HepG2 (cell line): ENCODE measurements at regions not wholly inside any gene's neighbourhood (a gene's known extent, or its start where the extent isn't known, plus 50 kb on each side); places are given as distances from the start of the nearest gene placed in this dataset.

Experiments used
- ATAC-seq: fragments of 200-7000 bp; cut with Tn5 transposase; 3 replicates; pipeline ENCODE4 v1.9.1; 2020; ENCODE audit warnings: mild to moderate bottlenecking, moderate library complexity
- BruUV-seq: library from RNA; stranded (reverse); fragments of 400-500 nt; replicated peaks from 2 replicates; lab custom pipeline; 2021; lab: Mats Ljungman, UMichigan
- CTCF ChIA-PET: fragments of 300-600 bp; formaldehyde crosslinking; extraction: SDS; loops from one replicate; lab custom pipeline; 2021; ENCODE audit warnings: low total read pairs, inconsistent platforms, low intra/inter-chr PET ratio; lab: Yijun Ruan, JAX
- POLR2A ChIA-PET: fragments of 350-600 bp; sonication (Branson Sonifier 250); formaldehyde crosslinking; loops from one replicate; lab custom pipeline; 2020; ENCODE audit warnings: antibody characterized with exemption, inconsistent platforms; lab: Yijun Ruan, JAX
- DNase-seq: peaks from one replicate; pipeline ENCODE4 v3.0.0-alpha.2; 2015; ENCODE audit warnings: low spot score
- FAIRE-seq: peaks from 3 replicates; lab custom pipeline; 2011; peaks lifted over from hg19 to GRCh38; lab: Jason Lieb, UNC
- H2AFZ ChIP-seq: one replicate; pipeline ENCODE4 v1.6.1; 2011; ENCODE audit warnings: low read length, inconsistent platforms
- H3K27ac ChIP-seq: fragments of 300-600 bp; 3 replicates; pipeline ENCODE4 v1.8.0; 2011; ENCODE audit warnings: mixed run types, mild to moderate bottlenecking, mixed read lengths, low read length, inconsistent platforms; ENCODE audit not compliant: insufficient read depth; ENCODE audit errors: extremely low read length
- H3K27me3 ChIP-seq, 2 experiments: fragments of 200-600 bp in 1 of 2; 2 replicates in 1 of 2; 3 replicates in 1 of 2; pipeline versions ENCODE4 v1.6.0 to v1.8.0; 2011; ENCODE audit warnings: low read length in 2 of 2, mild to moderate bottlenecking in 2 of 2, moderate library complexity in 2 of 2, inconsistent platforms in 1 of 2; ENCODE audit not compliant: insufficient read depth in 2 of 2, control insufficient read depth in 1 of 2
- H3K36me3 ChIP-seq, 2 experiments: fragments of 200-600 bp in 1 of 2; replicated peaks in 1 of 2; 2 replicates in 1 of 2; 3 replicates in 1 of 2; pipeline versions ENCODE4 v1.5.1 to v1.8.0; 2011; ENCODE audit warnings: low read length in 2 of 2, inconsistent platforms in 1 of 2; ENCODE audit not compliant: insufficient read depth in 2 of 2, control insufficient read depth in 1 of 2
- H3K4me1 ChIP-seq: 2 replicates; pipeline ENCODE4 v1.5.1; 2012; ENCODE audit warnings: low read length, inconsistent platforms; ENCODE audit not compliant: insufficient read depth
- H3K4me2 ChIP-seq: 2 replicates; pipeline ENCODE4 v1.6.0; 2011; ENCODE audit warnings: low read depth, low read length, inconsistent platforms
- H3K4me3 ChIP-seq, 3 experiments: fragments of 200-600 bp in 1 of 3; sonication (generic), shearing (Covaris generic) in 1 of 3; replicated peaks in 1 of 3; 2 replicates each; pipeline ENCODE4 v1.5.1; 2011 to 2016; ENCODE audit warnings: low read length in 3 of 3, inconsistent platforms in 2 of 3, low read depth in 2 of 3, mild to moderate bottlenecking in 2 of 3, control low read depth in 1 of 3, mixed read lengths in 1 of 3; ENCODE audit not compliant: insufficient read depth in 1 of 3
- H3K79me2 ChIP-seq: one replicate; pipeline ENCODE4 v1.6.1; 2011; ENCODE audit warnings: low read length, inconsistent platforms; ENCODE audit not compliant: insufficient read depth
- H3K9ac ChIP-seq: 2 replicates; pipeline ENCODE4 v1.6.0; 2011; ENCODE audit warnings: mild to moderate bottlenecking, low read depth, low read length, inconsistent platforms; ENCODE audit not compliant: insufficient read depth
- H3K9me3 ChIP-seq: 2 replicates; pipeline ENCODE4 v1.5.1; 2012; ENCODE audit warnings: mild to moderate bottlenecking, low read length
- H4K20me1 ChIP-seq: 2 replicates; pipeline ENCODE4 v1.6.0; 2011; ENCODE audit warnings: inconsistent platforms, mild to moderate bottlenecking, low read length, moderate library complexity; ENCODE audit not compliant: insufficient read depth
- ARID3A ChIP-seq: IDR thresholded peaks from 2 replicates; pipeline ENCODE4 v1.6.1; 2012; ENCODE audit warnings: low read depth, low read length, improper control_type of control experiment
- FOSL1 ChIP-seq: sonication (generic); formaldehyde crosslinking; IDR thresholded peaks from 2 replicates; pipeline ENCODE4 v1.9.0; 2021; ENCODE audit warnings: missing genetic modification reagents, borderline replicate concordance
- FOXA3 ChIP-seq: IDR thresholded peaks from 2 replicates; pipeline ENCODE4 v1.6.1; 2016; ENCODE audit warnings: missing genetic modification reagents, missing compliant biosample characterization
- GZF1 ChIP-seq: sonication (generic); formaldehyde crosslinking; IDR thresholded peaks from 2 replicates; pipeline ENCODE4 v1.5.1; 2020; ENCODE audit warnings: mild to moderate bottlenecking, missing genetic modification reagents
- KMT2B ChIP-seq: IDR thresholded peaks from 2 replicates; pipeline ENCODE4 v1.6.1; 2016; ENCODE audit warnings: missing genetic modification reagents, missing compliant biosample characterization
- NFE2L2 ChIP-seq: fragments of 150-350 bp; IDR thresholded peaks from 2 replicates; pipeline ENCODE4 v1.6.1; 2014; ENCODE audit warnings: low read length
- ZFP91 ChIP-seq: sonication (generic); formaldehyde crosslinking; IDR thresholded peaks from 2 replicates; pipeline ENCODE4 v1.9.0; 2022; ENCODE audit warnings: missing genetic modification reagents, mild to moderate bottlenecking, borderline replicate concordance
- ZNF24 ChIP-seq: fragments of 450-650 bp; IDR thresholded peaks from 2 replicates; pipeline ENCODE4 v1.6.1; 2017; ENCODE audit warnings: antibody characterized with exemption, mild to moderate bottlenecking
- ZNF274 ChIP-seq: sonication (generic); formaldehyde crosslinking; IDR thresholded peaks from 2 replicates; pipeline ENCODE4 v1.5.1; 2020; ENCODE audit warnings: mild to moderate bottlenecking, missing genetic modification reagents
- ZNF326 ChIP-seq: sonication (generic); formaldehyde crosslinking; IDR thresholded peaks from 2 replicates; pipeline ENCODE4 v1.4.0; 2020; ENCODE audit warnings: missing genetic modification reagents, borderline replicate concordance
- ZNF34 ChIP-seq: sonication (generic); formaldehyde crosslinking; IDR thresholded peaks from 2 replicates; pipeline ENCODE4 v1.4.0; 2020; ENCODE audit warnings: mild to moderate bottlenecking, missing genetic modification reagents, borderline replicate concordance
- ZNF530 ChIP-seq: sonication (generic); formaldehyde crosslinking; IDR thresholded peaks from 2 replicates; pipeline ENCODE4 v1.5.0; 2020; ENCODE audit warnings: low read depth, mild to moderate bottlenecking, missing genetic modification reagents
- ZNF597 ChIP-seq: sonication (generic); formaldehyde crosslinking; IDR thresholded peaks from 2 replicates; pipeline ENCODE4 v1.5.0; 2020; ENCODE audit warnings: missing genetic modification reagents
- ZNF616 ChIP-seq: sonication (generic); formaldehyde crosslinking; IDR thresholded peaks from 2 replicates; pipeline ENCODE4 v1.5.0; 2020; ENCODE audit warnings: low read depth, mild to moderate bottlenecking, missing genetic modification reagents
- ZNF768 ChIP-seq: sonication (generic); formaldehyde crosslinking; IDR thresholded peaks from 2 replicates; pipeline ENCODE4 v1.4.0; 2020; ENCODE audit warnings: missing genetic modification reagents
- WGBS: methylation state at CpG from one replicate; pipeline ENCODE4 v1.1.6; 2017; ENCODE audit warnings: low lambda C conversion rate; 5-methylcytosine and 5-hydroxymethylcytosine counted together
- in situ Hi-C: cut with HindIII; loops from 2 replicates; pipeline ENCODE4 v1.10.0; 2017; ENCODE audit warnings: low pct_unique_long_range_greater_than_20kb; ENCODE audit not compliant: extremely low pct_ligation_motif_present
- intact Hi-C: fragments of 100-400 bp; cut with micrococcal nuclease; formaldehyde crosslinking; loops from one replicate; pipeline ENCODE4 v1.10.0; 2022; ENCODE audit not compliant: unreplicated experiment

GRCh38 chr10:78618050-78618449 is 450.7 kb upstream of the ZMIZ1 start:
- Histone ChIP-seq H3K9ac (no peak overlapping the region), H4K20me1 (no peaks in the 10 kb centered on the region), H3K4me3 (no peak overlapping the region), H3K4me1 (peaks cover 9% of the 10 kb centered on the region), H3K27ac (no peak overlapping the region), H2AFZ (no peak overlapping the region), H3K9me3 (no peaks in the 10 kb centered on the region), H3K4me2 (no peak overlapping the region), H3K79me2 (no peaks in the 10 kb centered on the region), H3K27me3 (peaks cover 1 to 8% of the 10 kb centered on the region in 2 experiments; a peak in 3 of 5 replicates), H3K36me3 (no peaks in the 10 kb centered on the region)
- no peak for ATAC-seq
- 59% methylated on average over 4 of the region's 4 CpGs for WGBS
- intact Hi-C loops (no loop called here), in situ Hi-C loops (no loop called here)
- BruUV-seq, result no TSS peak
- TF ChIP-seq ZNF768 (CRISPR knock-in tag) (peak; percentile 92), ARID3A (no peak)
- DNase-seq, result no peak
- POLR2A ChIA-PET, result no interaction called here
- CTCF ChIA-PET, result no interaction called here
- no peak for FAIRE-seq

- H3K36me3 ChIP-seq, result no peaks in the 10 kb centered on the region
- BruUV-seq, result no TSS peak
- no peak for ATAC-seq
- intact Hi-C loops, result no loop called here
- in situ Hi-C loops, result no loop called here
- H3K4me2 ChIP-seq, result no peak overlapping the region
- no peak for DNase-seq
- ChIA-PET CTCF (no interaction called here), POLR2A (no interaction called here)
- H3K9me3 ChIP-seq, result no peaks in the 10 kb centered on the region
- no peaks in the 10 kb centered on the region for H3K79me2 ChIP-seq
- H3K27ac ChIP-seq, result no peak overlapping the region
- no peak overlapping the region for H3K4me3 ChIP-seq
- no peaks in the 10 kb centered on the region for H4K20me1 ChIP-seq
- WGBS, result 42% methylated on average over 4 of the region's 6 CpGs
- H3K27me3 ChIP-seq, result peaks cover 1 to 5% of the 10 kb centered on the region in 2 experiments; a peak in 3 of 5 replicates
- no peak for FAIRE-seq
- H3K9ac ChIP-seq, result no peak overlapping the region
- H2AFZ ChIP-seq, result no peak overlapping the region
- peaks cover 22% of the 10 kb centered on the region for H3K4me1 ChIP-seq
- TF ChIP-seq FOSL1 (CRISPR knock-in tag) (no peak), GZF1 (CRISPR knock-in tag) (no peak), ZNF274 (CRISPR knock-in tag) (no peak), ZNF530 (no peak), ZNF326 (CRISPR knock-in tag) (no peak), FOXA3 (CRISPR knock-in tag) (no peak), KMT2B (CRISPR knock-in tag) (no peak), NFE2L2 (no peak), ZNF616 (CRISPR knock-in tag) (no peak), ZFP91 (CRISPR knock-in tag) (no peak), ZNF597 (CRISPR knock-in tag) (no peak), ZNF24 (no peak), ZNF34 (CRISPR knock-in tag) (no peak)
These were observed 449.5 kb upstream of the ZMIZ1 start for GRCh38 chr10:78619115-78619851.
